HG03520 (cell line): ENCODE measurements at regions not wholly inside any gene's neighbourhood (a gene's known extent, or its start where the extent isn't known, plus 50 kb on each side); places are given as distances from the start of the nearest gene placed in this dataset.

ENCODE experiments used
- ATAC-seq: cut with Tn5 transposase; IDR thresholded peaks from one replicate; pipeline ENCODE4 v1.9.1; 2021; ENCODE audit warnings: mild to moderate bottlenecking, moderate library complexity; ENCODE audit not compliant: unreplicated experiment

DNA sequence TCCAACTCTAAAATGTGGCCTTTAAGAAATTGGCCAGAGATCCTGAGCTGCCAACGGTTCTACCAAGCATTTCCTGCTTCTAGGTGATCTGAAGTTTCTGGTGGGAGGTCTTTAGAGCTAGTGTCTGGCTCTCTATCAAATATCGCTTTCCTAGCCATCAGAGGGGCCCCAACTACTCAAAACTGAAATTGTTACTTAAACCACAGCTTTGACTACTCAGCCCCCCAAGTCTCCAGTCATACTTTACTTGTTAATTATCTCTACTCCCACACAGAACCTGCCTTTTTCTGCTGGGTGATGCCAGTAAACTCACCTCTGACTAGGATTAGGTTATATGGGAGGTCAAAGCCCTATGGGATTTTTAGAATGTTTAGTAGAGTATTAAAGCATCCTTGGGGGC is 95.1 kb downstream of the FASLG start:
- no peak for ATAC-seq

DNA sequence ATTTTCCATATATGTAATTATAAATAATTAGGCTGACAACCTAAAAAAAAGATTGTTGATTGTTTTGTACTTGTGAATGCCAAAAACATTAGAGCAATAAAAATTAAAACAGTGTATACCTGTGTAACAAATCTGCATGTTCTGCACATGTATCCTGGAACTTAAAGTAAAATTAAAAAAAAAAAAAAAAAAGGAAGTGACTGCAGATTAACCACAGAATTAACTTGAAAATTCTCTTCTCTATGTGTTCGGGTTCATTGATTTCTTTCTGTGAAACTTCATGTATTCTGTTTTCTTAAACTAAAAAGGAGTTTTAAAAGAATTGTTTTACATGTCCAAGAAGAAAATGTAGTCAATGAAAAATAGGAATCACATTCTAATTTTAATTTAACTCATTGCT is 95.7 kb downstream of the FASLG start:
- ATAC-seq: no peak

DNA sequence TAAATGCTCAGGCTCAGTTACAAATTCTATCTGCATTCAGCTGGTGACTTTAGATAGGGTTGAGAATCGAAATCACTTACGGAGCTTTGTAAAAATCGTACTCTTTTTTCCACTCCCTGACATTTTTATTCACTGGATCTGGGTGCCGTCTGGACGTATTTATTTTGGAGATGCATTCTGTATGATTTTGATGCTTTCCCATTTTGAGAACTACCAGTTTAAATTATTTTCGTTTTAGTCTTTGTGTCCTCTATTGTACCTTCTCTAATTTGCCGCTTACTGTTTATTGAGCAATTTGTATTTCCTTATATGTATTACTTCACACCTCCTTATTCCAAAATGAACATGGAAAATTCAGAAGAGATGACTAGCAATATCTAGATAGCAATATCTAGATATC is 96.2 kb downstream of the FASLG start:
- no peak for ATAC-seq

DNA sequence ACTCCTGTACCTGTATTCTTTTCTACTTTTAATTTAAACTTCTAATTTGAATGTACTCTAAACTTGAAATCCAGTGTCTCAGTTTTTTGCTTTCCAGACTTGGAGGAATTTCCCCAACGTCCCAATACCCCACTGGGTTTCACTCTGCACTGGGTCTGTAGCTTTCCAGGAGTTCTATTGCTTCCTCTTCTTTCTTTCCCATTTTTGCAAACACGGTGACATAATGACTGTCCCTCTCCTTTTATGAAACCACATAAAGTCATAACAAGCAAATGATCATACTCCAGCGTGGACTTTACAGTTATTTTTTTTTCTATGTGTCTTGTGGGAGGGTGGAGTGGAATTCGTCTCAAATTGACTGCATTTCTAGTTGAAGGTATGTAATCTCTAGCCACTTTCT is 97.1 kb downstream of the FASLG start:
- no peak for ATAC-seq

DNA sequence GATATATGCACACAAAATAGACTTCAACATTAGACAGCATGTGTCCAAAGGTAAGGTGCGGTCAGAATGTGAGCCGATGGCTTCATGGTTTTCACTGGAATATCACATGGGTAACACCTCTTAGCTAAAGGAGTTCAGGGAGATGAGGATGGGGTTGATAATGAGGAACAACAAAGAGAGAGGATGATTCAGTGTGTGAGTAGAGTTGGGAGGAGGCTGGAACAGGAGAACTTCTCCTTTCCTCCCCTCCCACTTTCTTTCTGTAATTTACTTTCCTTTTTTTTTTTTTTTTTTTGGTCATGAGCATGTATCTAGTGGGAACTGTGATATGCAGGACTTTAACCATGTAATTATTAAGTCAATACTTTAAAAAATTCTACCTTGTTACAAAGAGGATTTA is 99.4 kb downstream of the FASLG start:
- ATAC-seq: no peak

DNA sequence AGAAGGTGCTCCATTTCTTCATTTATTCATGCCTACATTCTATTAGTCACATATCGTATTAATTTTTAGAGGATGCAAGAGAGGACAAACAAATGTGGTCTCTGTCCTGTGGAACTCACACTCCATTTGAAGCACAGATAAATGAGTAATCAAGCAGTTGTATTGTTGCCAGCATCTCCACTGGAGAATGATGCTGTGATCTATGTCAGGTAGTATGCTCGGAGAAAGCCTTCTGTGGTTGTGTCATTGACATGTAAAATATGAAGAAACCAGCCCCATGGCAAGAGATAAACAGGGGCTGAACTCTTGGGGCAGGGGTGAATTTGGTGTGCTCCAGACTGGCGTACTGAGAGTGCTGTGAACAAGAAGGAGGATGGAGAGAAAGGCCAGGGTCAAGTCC is 101.2 kb downstream of the FASLG start:
- ATAC-seq: no peak

DNA sequence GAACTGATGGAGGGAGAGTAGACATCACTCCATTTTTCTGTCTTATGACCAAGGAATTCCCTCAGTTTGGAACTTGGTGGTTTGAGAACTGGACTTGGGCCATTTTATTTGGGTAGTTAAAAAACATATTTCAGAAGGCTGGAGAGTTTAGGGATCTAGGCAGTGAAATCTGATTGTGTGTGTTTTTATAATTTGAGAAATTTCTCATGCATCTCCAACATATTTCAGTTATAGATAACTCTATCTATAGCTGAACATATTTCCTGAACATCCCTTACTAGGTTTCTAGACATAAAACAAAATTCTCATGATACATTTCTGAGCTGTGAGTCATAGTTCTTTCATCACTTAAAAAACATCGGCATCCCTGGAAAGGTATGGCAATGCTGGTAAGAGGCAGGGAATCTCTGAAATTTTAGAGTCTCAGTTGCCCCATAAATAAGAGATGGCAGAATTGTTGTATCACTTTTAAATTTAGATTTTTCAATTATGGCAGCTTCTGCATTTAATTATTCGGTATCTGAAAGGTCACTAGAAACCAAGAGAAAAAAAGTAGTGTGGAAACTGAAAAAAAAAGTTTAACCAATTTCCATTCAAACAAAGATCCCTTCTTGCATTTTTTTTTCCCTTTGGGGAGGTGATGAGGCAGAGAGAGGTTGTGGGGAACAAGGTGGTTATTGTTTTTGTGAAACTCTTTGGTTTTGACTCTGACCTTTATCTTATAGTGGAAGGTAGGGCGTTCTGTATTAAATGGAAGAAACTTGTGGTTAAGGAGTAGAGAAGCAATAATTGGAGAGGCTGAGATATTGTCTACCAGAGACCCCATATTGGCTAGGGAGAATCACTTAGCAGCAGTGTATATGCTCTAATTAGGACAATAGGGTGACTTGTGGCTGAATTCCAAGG is 102.9 kb downstream of the FASLG start:
- ATAC-seq: no peak

DNA sequence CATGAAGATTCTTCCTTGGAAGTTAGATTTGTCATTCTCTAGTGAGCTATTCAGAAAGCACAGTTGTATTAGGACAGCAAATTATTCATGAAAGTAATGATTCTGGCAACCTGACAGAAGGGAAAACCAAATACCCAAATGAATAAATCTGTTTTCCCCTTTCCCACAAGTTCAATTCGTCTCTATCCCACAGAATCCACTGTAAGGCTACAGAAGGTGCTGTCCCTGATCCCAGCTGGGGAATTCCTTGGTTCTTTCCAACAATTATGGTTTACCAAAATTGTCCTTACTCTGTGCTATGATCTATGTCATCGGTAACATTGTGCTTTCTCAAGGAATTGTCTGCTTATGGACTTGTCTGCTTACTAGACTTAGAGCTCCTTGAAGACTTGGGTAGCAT is 104.2 kb downstream of the FASLG start:
- ATAC-seq: no peak

DNA sequence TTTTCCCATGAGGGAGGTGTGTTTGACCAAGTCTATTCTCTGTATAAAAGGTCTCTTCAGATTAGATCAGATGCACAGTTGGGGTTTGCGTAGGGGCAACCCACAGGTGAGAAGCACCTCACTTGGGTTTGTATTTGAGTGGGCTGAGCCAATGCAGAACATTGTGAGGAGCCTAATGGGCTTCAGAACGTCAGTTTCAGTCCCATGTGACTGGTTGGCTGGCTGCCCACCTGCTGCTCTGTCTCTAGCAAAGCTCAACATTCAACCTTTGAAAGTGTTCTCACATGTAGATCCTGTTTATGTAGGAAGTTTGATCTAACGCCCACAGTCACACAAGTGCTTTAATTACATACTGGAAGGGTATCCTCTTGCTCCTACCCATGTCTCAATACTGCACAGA is 105.5 kb downstream of the FASLG start:
- ATAC-seq: no peak

DNA sequence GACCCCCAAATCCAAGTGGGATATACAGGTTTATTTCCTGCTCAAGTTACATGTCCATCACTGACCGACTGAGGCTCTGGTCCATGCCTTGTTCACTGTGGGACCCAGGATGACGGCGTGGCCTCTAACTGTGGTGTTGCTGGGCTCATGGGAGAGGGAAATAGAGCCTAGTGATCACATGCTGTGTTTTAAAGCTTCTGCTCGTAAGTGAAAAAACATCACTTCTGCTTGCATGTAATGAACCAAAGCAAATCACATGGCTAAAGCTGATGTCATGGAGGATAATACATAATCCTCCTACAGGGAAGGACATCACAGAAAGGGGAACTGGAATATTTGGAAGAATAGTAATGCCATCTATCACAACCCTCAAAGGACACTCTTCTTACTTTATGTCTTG is 107.6 kb downstream of the FASLG start:
- ATAC-seq: no peak

DNA sequence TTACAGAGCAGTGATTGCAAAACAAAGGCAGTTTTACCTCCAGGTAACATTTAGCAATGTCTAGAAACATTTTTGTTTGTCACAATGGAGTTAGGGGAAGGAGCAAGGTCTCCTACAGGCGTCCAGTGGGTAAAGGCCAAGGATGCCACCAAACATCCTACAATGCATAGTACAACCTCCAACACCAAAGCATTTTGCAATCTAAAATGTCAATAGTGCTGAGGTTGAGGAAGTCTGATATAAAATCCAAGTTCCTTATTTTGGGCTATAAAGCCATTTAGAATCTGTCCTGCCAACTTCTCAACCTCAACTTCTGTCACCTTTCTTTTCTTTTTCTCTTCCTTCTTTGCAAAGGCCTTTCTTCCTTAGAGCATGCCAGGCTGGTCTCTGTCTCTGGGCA is 111.2 kb downstream of the FASLG start:
- no peak for ATAC-seq

DNA sequence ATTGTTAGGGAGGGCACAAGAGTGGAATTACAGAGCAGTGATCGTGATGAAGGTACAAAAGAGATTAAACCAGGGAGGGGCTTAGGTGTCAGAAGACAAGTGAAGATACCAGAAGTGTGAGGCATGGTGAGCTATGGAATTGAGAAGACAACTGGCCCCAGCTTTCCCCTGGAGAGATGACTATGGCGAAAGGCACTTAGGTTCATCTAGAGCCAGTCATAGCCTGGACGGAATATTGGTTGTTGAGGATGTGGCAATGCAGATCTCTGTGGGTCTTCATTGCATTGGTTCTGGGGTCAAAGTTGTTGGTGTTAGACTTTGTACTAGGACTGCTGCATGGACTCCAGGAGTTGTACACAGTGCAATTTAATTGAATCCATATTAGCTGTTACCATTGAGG is 115.7 kb downstream of the FASLG start:
- ATAC-seq: no peak

DNA sequence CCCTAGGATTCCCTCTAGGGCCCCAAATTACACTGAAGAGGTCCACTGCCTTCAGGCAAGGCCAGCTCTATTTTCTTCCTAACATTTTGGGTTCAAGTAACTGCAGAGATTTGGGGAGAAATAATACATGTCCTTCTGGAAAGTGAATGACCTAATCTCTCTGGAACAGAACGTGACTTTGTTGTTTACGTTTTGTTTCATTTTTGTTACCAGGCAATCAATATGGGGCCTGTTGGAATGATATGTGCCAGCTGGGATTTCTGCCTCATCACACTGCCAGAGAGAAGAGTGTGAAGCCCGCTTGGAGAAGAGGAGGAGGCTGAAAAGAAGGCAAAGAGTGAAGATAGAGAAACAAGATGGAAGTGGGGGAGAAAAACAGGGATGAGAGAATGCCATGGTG is 116.7 kb downstream of the FASLG start:
- no peak for ATAC-seq

DNA sequence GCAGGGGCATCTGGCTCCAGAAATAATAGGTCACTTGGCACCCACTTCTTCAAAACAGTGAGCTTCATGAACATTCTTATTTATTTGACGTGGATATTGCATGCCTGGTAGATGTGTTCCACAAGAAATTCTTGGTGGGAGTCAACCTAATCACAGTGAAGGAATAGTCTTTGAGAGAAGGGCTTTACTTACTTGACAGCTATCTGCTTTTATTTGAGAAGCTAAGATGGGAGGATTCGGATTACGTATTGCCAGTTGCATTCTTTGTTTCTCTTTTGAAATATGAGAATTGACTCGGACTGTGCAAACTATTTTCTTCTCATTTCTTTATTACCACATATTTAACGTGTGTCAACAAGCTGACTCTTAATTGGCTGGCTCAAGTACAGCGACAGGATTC is 117.2 kb downstream of the FASLG start:
- no peak for ATAC-seq

DNA sequence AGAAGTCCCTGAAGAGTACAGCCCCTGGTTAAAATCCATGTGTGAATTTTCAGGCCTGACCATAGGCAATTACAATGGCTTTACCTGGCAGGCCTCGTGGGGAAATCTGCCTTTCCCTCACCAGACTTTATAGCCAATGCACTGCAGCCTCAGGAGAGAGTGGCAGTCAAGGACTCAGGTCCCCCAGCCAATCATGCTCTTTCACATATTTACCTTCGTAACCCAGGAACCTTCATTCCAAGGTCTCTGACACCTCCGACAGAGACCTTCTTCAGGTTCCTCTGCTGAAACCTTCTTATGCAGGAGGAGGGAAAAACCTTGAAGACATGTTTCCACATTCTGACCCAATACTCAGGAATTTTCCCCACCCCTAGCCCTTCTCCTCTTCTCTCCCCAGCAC is 118.9 kb downstream of the FASLG start:
- no peak for ATAC-seq

DNA sequence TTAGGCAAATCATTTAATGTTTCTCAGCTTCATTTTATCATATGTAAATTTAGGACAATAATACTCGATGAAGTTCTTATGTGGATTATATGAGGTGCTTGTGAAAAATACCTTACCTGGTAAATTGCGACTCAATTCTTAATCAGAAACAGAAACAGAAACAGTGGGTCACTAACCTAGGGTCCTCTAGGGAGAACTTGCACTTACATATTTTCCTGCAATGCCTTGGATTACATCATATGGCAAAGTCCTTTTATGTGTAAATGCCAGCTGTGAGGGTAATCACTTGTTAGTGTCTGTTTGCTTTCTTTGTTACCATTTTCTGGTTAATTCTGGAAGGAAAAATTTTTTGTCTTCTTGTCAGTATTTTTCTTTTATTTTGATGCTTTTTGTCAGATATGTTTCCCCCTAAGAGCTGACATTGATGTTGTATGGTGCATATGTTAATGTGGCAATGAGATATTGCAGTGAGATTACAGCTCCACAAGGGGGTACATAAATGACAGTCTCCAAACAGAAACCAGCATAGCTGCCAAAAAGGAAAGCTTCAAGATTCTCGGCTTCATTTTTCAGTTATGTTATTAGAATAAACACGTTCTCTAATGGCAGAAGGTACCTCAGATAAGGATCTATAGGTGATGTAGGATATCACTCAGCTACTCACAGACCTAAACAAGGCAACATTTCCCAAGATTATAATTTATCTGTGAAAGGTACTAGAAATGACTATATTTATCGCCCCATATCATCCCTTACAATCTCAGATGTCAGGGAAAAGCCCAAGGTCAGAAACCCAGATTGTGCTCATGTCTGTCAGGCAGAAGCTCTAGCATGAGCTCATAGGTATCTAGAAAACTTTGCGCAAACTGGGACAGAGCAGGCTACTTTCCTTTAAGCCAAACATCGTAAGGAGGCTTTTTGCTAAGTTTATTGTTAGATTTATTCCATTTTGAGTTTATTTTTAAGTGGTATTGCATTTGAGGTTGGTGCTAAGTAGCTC is 119.9 kb downstream of the FASLG start:
- ATAC-seq: peak; percentile 74

DNA sequence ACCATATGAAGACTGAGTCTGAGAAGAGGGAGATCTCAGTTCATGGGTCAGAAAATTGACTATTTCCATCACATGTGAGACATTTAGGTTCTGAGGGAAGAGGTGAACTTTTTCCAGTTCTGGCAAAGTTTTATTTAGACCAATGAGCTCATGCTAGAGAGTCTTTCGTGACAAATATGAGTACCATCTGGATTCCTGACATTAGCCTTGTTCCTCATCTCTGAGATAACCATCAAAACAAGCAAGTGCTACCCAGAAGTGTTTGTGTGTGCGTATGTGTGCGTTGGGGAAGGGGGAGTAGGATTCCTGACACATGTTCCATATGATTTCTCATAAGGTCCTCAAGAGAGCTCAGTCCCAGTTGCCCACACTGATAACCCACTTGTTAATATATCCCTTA is 120.6 kb downstream of the FASLG start:
- ATAC-seq: no peak

DNA sequence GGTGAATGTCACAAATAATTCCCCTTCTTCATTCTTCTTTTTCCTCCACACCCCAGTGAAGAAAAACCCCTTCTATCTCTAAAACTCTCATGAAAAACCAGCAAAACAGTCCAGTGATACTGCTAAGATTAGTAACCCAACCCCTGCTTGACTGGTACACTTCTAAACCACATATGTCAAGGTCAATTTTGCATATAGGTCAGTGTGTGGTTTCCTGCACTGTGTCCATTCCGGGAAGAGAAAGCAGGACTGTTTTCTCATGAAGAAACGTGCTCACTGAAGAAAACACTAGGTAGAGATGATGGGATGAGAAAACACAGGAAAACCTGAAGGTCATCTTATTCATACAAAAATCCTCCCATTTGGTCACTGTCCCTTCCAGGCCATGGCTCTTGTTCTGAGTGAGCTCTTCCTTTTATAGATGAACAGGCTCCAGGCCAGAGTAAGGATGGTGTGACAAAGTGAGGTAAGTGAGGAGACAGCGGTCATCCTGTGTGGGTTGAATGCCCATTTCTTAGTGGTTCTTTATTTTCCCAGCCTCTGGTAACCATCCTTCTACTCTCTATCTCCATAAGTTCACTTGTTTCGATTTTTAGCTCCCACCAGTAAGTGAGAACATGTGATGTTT is 122.7 kb downstream of the FASLG start:
- ATAC-seq: peak; percentile 64

DNA sequence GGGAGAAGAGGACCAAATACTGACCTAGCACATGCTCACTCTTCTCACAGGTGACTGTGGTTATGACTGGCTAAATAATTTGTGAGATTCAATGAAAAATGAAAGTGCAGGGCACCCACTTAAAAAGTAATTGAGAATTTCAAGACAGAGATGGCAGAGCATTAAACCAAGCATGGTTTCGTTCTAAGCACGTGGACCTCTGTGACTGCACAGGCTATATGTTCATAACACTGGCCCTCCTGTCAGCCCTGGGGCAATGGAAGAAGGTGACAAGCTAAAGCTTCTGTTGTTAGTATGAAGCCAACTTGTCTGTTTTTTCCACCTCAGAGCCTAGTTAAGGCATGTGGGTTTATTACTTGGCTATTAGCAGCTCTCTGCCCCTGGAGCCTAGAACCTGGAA is 130.9 kb downstream of the FASLG start:
- ATAC-seq: no peak

DNA sequence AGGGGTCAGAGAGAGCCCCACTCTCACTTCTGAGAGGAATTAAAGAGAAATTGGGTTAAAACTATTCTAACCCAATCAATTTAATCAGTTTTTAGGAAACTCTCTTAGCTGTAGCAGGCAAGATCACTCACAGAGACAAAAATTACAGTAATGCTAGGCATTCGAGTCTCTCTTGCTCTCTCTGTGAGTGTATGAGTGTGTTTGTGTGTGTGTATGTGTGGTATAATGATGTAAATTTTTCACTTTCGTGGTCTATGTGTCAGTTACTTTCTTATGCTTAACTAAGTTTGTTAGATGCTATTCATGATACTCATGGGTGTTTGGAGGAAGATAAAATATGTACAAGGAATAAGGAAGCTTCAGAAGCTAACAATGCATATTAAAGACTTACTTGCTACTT is 131.3 kb downstream of the FASLG start:
- ATAC-seq: no peak

DNA sequence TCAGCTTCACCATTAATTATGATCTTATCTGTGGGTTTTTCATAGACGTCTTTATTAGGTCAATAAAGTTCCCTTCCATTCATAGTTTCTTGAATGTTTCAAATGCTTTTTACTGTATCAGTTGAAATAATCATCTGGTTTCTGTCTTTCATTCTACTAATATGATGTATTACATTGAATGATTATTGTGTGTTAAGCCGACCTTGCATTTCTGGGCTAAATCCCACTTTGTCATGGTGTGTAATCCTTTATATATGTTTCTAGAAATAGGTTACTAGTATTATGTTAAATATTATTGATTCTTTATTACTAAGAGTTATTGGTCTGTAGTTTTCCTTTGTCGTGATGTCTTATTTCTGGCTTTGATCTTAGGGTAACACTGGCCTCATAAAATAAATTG is 134.9 kb downstream of the FASLG start:
- no peak for ATAC-seq
